ENCODE measurements at regions not wholly inside any gene's neighbourhood (a gene's known extent, or its start where the extent isn't known, plus 50 kb on each side); places are given as distances from the start of the nearest gene placed in this dataset.

DNA sequence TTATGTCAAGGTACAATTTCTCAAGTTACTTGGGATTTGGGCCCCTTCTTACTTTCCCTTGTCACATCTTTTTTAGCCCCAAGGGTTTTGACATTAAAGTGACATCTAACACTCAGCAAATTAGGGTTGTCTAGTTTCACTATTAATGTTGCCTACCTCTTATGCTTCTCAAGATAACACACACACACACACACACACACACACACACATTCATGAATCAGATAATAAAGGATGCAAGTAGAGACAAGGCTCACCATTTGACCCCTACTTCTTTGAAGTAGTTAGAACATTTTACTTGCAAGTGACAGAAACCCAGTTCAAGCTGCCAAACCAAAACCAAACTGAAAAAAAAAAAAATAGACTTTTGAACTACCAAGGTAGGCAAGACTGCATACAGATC is 138.8 kb downstream of the TRIB2 start:
- TF ChIP-seq, protein P1, sequence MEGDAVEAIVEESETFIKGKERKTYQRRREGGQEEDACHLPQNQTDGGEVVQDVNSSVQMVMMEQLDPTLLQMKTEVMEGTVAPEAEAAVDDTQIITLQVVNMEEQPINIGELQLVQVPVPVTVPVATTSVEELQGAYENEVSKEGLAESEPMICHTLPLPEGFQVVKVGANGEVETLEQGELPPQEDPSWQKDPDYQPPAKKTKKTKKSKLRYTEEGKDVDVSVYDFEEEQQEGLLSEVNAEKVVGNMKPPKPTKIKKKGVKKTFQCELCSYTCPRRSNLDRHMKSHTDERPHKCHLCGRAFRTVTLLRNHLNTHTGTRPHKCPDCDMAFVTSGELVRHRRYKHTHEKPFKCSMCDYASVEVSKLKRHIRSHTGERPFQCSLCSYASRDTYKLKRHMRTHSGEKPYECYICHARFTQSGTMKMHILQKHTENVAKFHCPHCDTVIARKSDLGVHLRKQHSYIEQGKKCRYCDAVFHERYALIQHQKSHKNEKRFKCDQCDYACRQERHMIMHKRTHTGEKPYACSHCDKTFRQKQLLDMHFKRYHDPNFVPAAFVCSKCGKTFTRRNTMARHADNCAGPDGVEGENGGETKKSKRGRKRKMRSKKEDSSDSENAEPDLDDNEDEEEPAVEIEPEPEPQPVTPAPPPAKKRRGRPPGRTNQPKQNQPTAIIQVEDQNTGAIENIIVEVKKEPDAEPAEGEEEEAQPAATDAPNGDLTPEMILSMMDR (IDR thresholded peaks at IDR 0.05): no peak
- TF ChIP-seq POLR2A (IDR thresholded peaks at IDR 0.05; ENCODE audit: low read depth): no peak
- TF ChIP-seq EP300 (IDR thresholded peaks at IDR 0.05): no peak
